A673 (cell line): ENCODE measurements at regions not wholly inside any gene's neighbourhood (a gene's known extent, or its start where the extent isn't known, plus 50 kb on each side); places are given as distances from the start of the nearest gene placed in this dataset.

Experiments
- CTCF ChIP-seq: fragments of 300-800, 200-600 bp; sonication (generic); conservative IDR thresholded peaks from 2 replicates; pipeline ENCODE4 v1.5.1; 2017; ENCODE audit warnings: low read depth, mild to moderate bottlenecking, antibody characterized with exemption, low read length, moderate library complexity, mixed read lengths
- EZH2 ChIP-seq: fragments of 200-600 bp; sonication (generic); IDR thresholded peaks from 2 replicates; pipeline ENCODE4 v1.6.1; 2017; ENCODE audit warnings: borderline replicate concordance, low read depth, mild to moderate bottlenecking, mixed read lengths, antibody characterized with exemption, low read length; ENCODE audit not compliant: poor library complexity, severe bottlenecking

GRCh38 chr20:39890697-39891096 is 798.3 kb downstream of the MAFB start:
- no peak for TF ChIP-seq CTCF
- TF ChIP-seq EZH2: no peak
